MM.1S (cell line): ENCODE measurements at regions not wholly inside any gene's neighbourhood (a gene's known extent, or its start where the extent isn't known, plus 50 kb on each side); places are given as distances from the start of the nearest gene placed in this dataset.

Experiments
- EZH2 ChIP-seq: fragments of 300-600 bp; sonication (generic); optimal IDR thresholded peaks from 2 replicates; pipeline ENCODE3; 2017; ENCODE audit warnings: low read depth, mild to moderate bottlenecking, antibody characterized with exemption, low read length, mixed read lengths
- EZH2phosphoT487 ChIP-seq: fragments of 300-600 bp; sonication (generic); IDR thresholded peaks from 2 replicates; pipeline ENCODE4 v1.6.1; 2018; ENCODE audit warnings: antibody characterized with exemption, low read length
- TF ChIP-seq, protein P1 (sequence below): fragments of 300-600 bp; sonication (generic); IDR thresholded peaks from 2 replicates; pipeline ENCODE4 v1.5.1; 2016; ENCODE audit warnings: antibody characterized with exemption, low read length, mixed read lengths

DNA sequence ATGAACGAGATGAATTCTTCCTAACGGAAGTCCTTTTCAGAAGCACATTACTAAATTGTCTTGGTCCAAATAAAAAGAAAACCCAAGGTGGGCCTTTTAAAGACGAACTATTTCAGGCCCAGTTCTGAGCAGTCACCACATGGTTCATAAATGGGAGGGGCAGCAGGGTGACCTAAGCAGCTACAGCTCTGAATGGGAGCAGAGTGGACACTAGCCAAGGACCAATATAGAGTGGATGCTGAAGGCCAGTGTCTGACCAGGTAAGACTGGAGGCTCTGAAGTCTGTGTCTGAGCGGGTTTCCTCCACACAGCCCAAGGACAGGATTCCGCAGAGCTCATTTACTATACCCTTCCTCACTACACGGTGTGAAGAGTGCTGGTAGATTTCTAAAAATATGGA is 159.1 kb downstream of the TMEM26 start:
- TF ChIP-seq, protein P1, sequence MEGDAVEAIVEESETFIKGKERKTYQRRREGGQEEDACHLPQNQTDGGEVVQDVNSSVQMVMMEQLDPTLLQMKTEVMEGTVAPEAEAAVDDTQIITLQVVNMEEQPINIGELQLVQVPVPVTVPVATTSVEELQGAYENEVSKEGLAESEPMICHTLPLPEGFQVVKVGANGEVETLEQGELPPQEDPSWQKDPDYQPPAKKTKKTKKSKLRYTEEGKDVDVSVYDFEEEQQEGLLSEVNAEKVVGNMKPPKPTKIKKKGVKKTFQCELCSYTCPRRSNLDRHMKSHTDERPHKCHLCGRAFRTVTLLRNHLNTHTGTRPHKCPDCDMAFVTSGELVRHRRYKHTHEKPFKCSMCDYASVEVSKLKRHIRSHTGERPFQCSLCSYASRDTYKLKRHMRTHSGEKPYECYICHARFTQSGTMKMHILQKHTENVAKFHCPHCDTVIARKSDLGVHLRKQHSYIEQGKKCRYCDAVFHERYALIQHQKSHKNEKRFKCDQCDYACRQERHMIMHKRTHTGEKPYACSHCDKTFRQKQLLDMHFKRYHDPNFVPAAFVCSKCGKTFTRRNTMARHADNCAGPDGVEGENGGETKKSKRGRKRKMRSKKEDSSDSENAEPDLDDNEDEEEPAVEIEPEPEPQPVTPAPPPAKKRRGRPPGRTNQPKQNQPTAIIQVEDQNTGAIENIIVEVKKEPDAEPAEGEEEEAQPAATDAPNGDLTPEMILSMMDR, result no peak
- TF ChIP-seq EZH2 (no peak), EZH2phosphoT487 (no peak)
